ENCODE measurements at regions not wholly inside any gene's neighbourhood (a gene's known extent, or its start where the extent isn't known, plus 50 kb on each side); places are given as distances from the start of the nearest gene placed in this dataset.

- Histone ChIP-seq H3K27ac (ENCODE audit: low read depth, low read length) (no peak overlapping the region), H3K36me3 (ENCODE audit: insufficient read depth, low read length) (no peaks in the 10 kb centered on the region), H3K9me3 (ENCODE audit: control insufficient read depth in 1 of 2, low read length in 2 of 2) (no peaks in the 10 kb centered on the region), H3K4me3 (ENCODE audit: low read length in 2 of 2) (no peak overlapping the region), H3K4me1 (ENCODE audit: insufficient read depth, low read length) (no peaks in the 10 kb centered on the region), H3K27me3 (ENCODE audit: insufficient read depth, low read length) (no peaks in the 10 kb centered on the region)
- H3K9me3 Mint-ChIP-seq = peaks cover 2 to 13% (median 7%) of the 10 kb centered on the region in 8 donors
- intact Hi-C loops (cut with micrococcal nuclease) = no loop called here
- no peaks in the 10 kb centered on the region for H3K27me3 Mint-ChIP-seq
- DNase-seq = no peak
- no peak overlapping the region for H3K4me3 Mint-ChIP-seq
- ChIA-PET CTCF (ENCODE audit: partially characterized antibody) (no interaction called here), POLR2A (ENCODE audit: partially characterized antibody) (no interaction called here)
- H3K4me1 Mint-ChIP-seq = no peaks in the 10 kb centered on the region
- no peaks in the 10 kb centered on the region for H3K36me3 Mint-ChIP-seq
- no peak overlapping the region for H3K27ac Mint-ChIP-seq
These were observed 154.7 kb downstream of the BTBD3 start for GRCh38 chr20:12072221-12072953.

- H3K27ac ChIP-seq (ENCODE audit: low read depth, low read length) = no peak overlapping the region
- H3K36me3 ChIP-seq (ENCODE audit: insufficient read depth, low read length) = no peaks in the 10 kb centered on the region
- H3K9me3 Mint-ChIP-seq = peaks cover 2 to 13% (median 7%) of the 10 kb centered on the region in 8 donors
- H3K27me3 ChIP-seq (ENCODE audit: insufficient read depth, low read length) = no peaks in the 10 kb centered on the region
- no peak overlapping the region for H3K27ac Mint-ChIP-seq
- H3K27me3 Mint-ChIP-seq = no peaks in the 10 kb centered on the region
- H3K36me3 Mint-ChIP-seq = no peaks in the 10 kb centered on the region
- CTCF ChIA-PET (ENCODE audit: partially characterized antibody) = no interaction called here
- no peaks in the 10 kb centered on the region for H3K9me3 ChIP-seq (ENCODE audit: control insufficient read depth in 1 of 2, low read length in 2 of 2)
- intact Hi-C loops (cut with micrococcal nuclease) = no loop called here
- H3K4me1 Mint-ChIP-seq = no peaks in the 10 kb centered on the region
- H3K4me1 ChIP-seq (ENCODE audit: insufficient read depth, low read length) = no peaks in the 10 kb centered on the region
- no peak overlapping the region for H3K4me3 ChIP-seq (ENCODE audit: low read length in 2 of 2)
- DNase-seq = no peak
- no peak overlapping the region for H3K4me3 Mint-ChIP-seq
- POLR2A ChIA-PET (ENCODE audit: partially characterized antibody) = no interaction called here
These were observed 155.2 kb downstream of the BTBD3 start for GRCh38 chr20:12072954-12073264.

- intact Hi-C loops (cut with micrococcal nuclease) = no loop called here
- Mint-ChIP-seq H3K4me1 (no peaks in the 10 kb centered on the region), H3K27ac (no peak overlapping the region), H3K9me3 (peaks cover 2 to 13% (median 7%) of the 10 kb centered on the region in 8 donors), H3K36me3 (no peaks in the 10 kb centered on the region), H3K4me3 (no peak overlapping the region), H3K27me3 (no peaks in the 10 kb centered on the region)
- H3K4me1 ChIP-seq (ENCODE audit: insufficient read depth, low read length) = no peaks in the 10 kb centered on the region
- H3K9me3 ChIP-seq (ENCODE audit: control insufficient read depth in 1 of 2, low read length in 2 of 2) = no peaks in the 10 kb centered on the region
- CTCF ChIA-PET (ENCODE audit: partially characterized antibody) = no interaction called here
- no peak overlapping the region for H3K27ac ChIP-seq (ENCODE audit: low read depth, low read length)
- H3K27me3 ChIP-seq (ENCODE audit: insufficient read depth, low read length) = no peaks in the 10 kb centered on the region
- POLR2A ChIA-PET (ENCODE audit: partially characterized antibody) = no interaction called here
- DNase-seq = no peak
- no peak overlapping the region for H3K4me3 ChIP-seq (ENCODE audit: low read length in 2 of 2)
- H3K36me3 ChIP-seq (ENCODE audit: insufficient read depth, low read length) = no peaks in the 10 kb centered on the region
These were observed 156.5 kb downstream of the BTBD3 start for GRCh38 chr20:12074111-12074655.

DNA sequence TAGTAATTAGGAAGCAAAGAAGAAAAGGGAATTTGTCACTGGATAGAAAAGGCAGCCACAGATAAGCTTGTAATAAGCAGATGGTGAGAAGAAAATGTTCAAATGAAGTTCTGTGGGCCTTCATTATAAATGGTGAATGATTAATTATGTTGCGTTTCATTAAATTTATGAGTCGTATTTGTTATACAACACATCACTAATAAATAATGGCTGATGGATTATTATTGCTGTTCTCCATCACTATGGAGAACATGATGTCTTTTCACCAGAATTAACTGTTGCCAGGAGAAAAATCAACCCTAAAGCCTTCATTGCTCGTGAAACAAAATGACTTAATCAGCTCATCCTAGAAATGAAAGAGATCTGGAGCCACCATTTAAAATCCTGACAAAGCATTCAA is 158.5 kb downstream of the BTBD3 start:
- ChIA-PET CTCF (ENCODE audit: partially characterized antibody) (no interaction called here), POLR2A (ENCODE audit: partially characterized antibody) (no interaction called here)
- H3K9me3 Mint-ChIP-seq = peaks cover 0 to 17% (median 7%) of the 10 kb centered on the region in 8 donors
- no peaks in the 10 kb centered on the region for H3K36me3 ChIP-seq (ENCODE audit: insufficient read depth, low read length)
- H3K4me3 ChIP-seq (ENCODE audit: low read length in 2 of 2) = no peak overlapping the region
- H3K4me1 ChIP-seq (ENCODE audit: insufficient read depth, low read length) = no peaks in the 10 kb centered on the region
- no peak overlapping the region for H3K4me3 Mint-ChIP-seq
- no peaks in the 10 kb centered on the region for H3K27me3 Mint-ChIP-seq
- intact Hi-C loops (cut with micrococcal nuclease) = no loop called here
- no peak overlapping the region for H3K27ac Mint-ChIP-seq
- no peaks in the 10 kb centered on the region for H3K27me3 ChIP-seq (ENCODE audit: insufficient read depth, low read length)
- H3K9me3 ChIP-seq (ENCODE audit: control insufficient read depth in 1 of 2, low read length in 2 of 2) = no peaks in the 10 kb centered on the region
- no peaks in the 10 kb centered on the region for H3K36me3 Mint-ChIP-seq
- no peaks in the 10 kb centered on the region for H3K4me1 Mint-ChIP-seq
- no peak overlapping the region for H3K27ac ChIP-seq (ENCODE audit: low read depth, low read length)
- DNase-seq = no peak

GRCh38 chr20:12077875-12078274 is 160.2 kb downstream of the BTBD3 start:
- no peaks in the 10 kb centered on the region for H3K27me3 Mint-ChIP-seq
- CTCF ChIA-PET (ENCODE audit: partially characterized antibody) = no interaction called here

DNA sequence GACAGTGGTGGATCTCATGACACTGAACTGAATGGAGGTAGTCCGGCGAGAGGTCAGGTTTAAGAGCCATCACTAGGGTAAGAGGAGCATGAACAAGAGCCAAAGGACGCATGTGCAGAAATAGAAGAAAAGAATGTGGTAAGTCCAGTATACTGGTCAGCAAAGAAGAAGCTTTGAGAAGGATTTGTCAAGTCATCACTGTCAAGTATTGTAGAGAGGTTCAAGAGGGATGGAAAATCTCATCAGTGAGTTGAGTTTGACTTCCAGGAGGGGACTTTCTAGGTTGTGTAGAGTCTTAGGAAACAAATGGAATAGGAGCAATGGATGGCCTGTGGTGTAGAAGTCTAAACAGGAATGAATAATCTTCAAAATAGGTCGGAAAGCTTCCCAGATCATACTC is 161.8 kb downstream of the BTBD3 start:
- Histone ChIP-seq H3K36me3 (ENCODE audit: insufficient read depth, low read length) (no peaks in the 10 kb centered on the region), H3K4me3 (ENCODE audit: low read length in 2 of 2) (no peak overlapping the region), H3K4me1 (ENCODE audit: insufficient read depth, low read length) (no peaks in the 10 kb centered on the region), H3K27ac (ENCODE audit: low read depth, low read length) (no peak overlapping the region), H3K9me3 (ENCODE audit: control insufficient read depth in 1 of 2, low read length in 2 of 2) (no peaks in the 10 kb centered on the region), H3K27me3 (ENCODE audit: insufficient read depth, low read length) (no peaks in the 10 kb centered on the region)
- Mint-ChIP-seq H3K27me3 (no peaks in the 10 kb centered on the region), H3K4me1 (no peaks in the 10 kb centered on the region), H3K27ac (no peak overlapping the region), H3K9me3 (peaks cover 2 to 11% (median 7%) of the 10 kb centered on the region in 8 donors), H3K36me3 (no peaks in the 10 kb centered on the region), H3K4me3 (no peak overlapping the region)
- ChIA-PET CTCF (ENCODE audit: partially characterized antibody) (no interaction called here), POLR2A (ENCODE audit: partially characterized antibody) (no interaction called here)
- intact Hi-C loops (cut with micrococcal nuclease) = no loop called here
- DNase-seq = no peak

More at GRCh38 chr20:12077875-12078274, 160.2 kb downstream of the BTBD3 start:
- POLR2A ChIA-PET (ENCODE audit: partially characterized antibody) = no interaction called here
- Mint-ChIP-seq H3K27ac (no peak overlapping the region), H3K4me1 (no peaks in the 10 kb centered on the region), H3K4me3 (no peak overlapping the region), H3K9me3 (peaks cover 0 to 17% (median 8%) of the 10 kb centered on the region in 8 donors), H3K36me3 (no peaks in the 10 kb centered on the region)
- Histone ChIP-seq H3K4me1 (ENCODE audit: insufficient read depth, low read length) (no peaks in the 10 kb centered on the region), H3K36me3 (ENCODE audit: insufficient read depth, low read length) (no peaks in the 10 kb centered on the region), H3K9me3 (ENCODE audit: control insufficient read depth in 1 of 2, low read length in 2 of 2) (no peaks in the 10 kb centered on the region), H3K27ac (ENCODE audit: low read depth, low read length) (no peak overlapping the region), H3K27me3 (ENCODE audit: insufficient read depth, low read length) (no peaks in the 10 kb centered on the region), H3K4me3 (ENCODE audit: low read length in 2 of 2) (no peak overlapping the region)
- no peak for DNase-seq
- intact Hi-C loops (cut with micrococcal nuclease) = no loop called here

DNA sequence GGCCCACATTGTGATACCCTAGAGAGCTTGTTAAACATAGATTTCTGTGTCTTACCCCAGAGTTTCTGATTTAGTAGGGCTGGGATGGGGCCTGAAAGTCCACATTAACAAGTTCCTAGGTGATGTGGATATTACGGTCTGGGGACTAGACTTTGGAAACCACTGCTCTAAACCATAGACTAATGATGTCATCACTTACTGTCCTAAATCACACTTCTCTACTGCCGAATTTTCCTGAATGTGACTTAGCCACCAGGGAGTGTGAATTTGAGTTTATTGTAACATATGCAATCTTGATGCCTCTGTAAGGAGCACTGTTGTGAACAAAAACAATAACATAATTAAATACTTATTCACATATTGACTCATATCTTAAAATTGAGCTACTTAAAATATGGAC is 165.6 kb downstream of the BTBD3 start:
- H3K4me3 Mint-ChIP-seq = no peak overlapping the region
- no peak overlapping the region for H3K27ac ChIP-seq (ENCODE audit: low read depth, low read length)
- H3K36me3 Mint-ChIP-seq = no peaks in the 10 kb centered on the region
- no peaks in the 10 kb centered on the region for H3K36me3 ChIP-seq (ENCODE audit: insufficient read depth, low read length)
- no peak overlapping the region for H3K4me3 ChIP-seq (ENCODE audit: low read length in 2 of 2)
- H3K27me3 ChIP-seq (ENCODE audit: insufficient read depth, low read length) = no peaks in the 10 kb centered on the region
- H3K27me3 Mint-ChIP-seq = no peaks in the 10 kb centered on the region
- no peak overlapping the region for H3K27ac Mint-ChIP-seq
- ChIA-PET POLR2A (ENCODE audit: partially characterized antibody) (no interaction called here), CTCF (ENCODE audit: partially characterized antibody) (no interaction called here)
- intact Hi-C loops (cut with micrococcal nuclease) = no loop called here
- H3K9me3 ChIP-seq (ENCODE audit: control insufficient read depth in 1 of 2, low read length in 2 of 2) = no peaks in the 10 kb centered on the region
- H3K9me3 Mint-ChIP-seq = peaks cover 0 to 13% (median 5%) of the 10 kb centered on the region in 8 donors
- no peaks in the 10 kb centered on the region for H3K4me1 Mint-ChIP-seq
- no peaks in the 10 kb centered on the region for H3K4me1 ChIP-seq (ENCODE audit: insufficient read depth, low read length)
- DNase-seq = no peak

DNA sequence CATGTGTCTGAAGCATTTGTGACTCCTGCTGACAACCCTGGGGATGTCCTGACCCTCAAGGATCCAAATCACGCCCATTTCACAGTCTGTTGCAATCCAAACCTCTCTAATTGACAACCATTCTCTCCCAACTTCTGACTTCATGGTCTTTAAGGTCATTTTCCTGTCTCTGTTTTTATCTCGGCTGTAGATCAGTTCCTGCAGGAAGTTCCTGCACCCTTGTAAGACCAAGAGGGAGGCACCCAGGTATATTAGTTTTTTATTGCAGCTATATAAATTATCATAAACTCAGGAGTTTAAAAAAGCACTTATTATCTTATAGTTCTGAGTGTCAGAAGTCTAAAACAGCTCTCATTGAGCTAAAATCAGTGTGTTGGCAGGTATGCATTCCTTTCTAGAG is 166.8 kb downstream of the BTBD3 start:
- intact Hi-C loops (cut with micrococcal nuclease) = no loop called here
- Mint-ChIP-seq H3K4me3 (no peak overlapping the region), H3K27ac (no peak overlapping the region), H3K4me1 (no peaks in the 10 kb centered on the region), H3K27me3 (no peaks in the 10 kb centered on the region), H3K9me3 (peaks cover 0 to 13% (median 6%) of the 10 kb centered on the region in 8 donors), H3K36me3 (no peaks in the 10 kb centered on the region)
- Histone ChIP-seq H3K27me3 (ENCODE audit: insufficient read depth, low read length) (no peaks in the 10 kb centered on the region), H3K4me1 (ENCODE audit: insufficient read depth, low read length) (no peaks in the 10 kb centered on the region), H3K36me3 (ENCODE audit: insufficient read depth, low read length) (no peaks in the 10 kb centered on the region), H3K9me3 (ENCODE audit: control insufficient read depth in 1 of 2, low read length in 2 of 2) (no peaks in the 10 kb centered on the region), H3K4me3 (ENCODE audit: low read length in 2 of 2) (no peak overlapping the region), H3K27ac (ENCODE audit: low read depth, low read length) (no peak overlapping the region)
- ChIA-PET POLR2A (ENCODE audit: partially characterized antibody) (no interaction called here), CTCF (ENCODE audit: partially characterized antibody) (no interaction called here)
- DNase-seq = no peak

Measured in CD4-positive, alpha-beta memory T cell (primary cell).